SK-N-SH (cell line): ENCODE measurements at regions not wholly inside any gene's neighbourhood (a gene's known extent, or its start where the extent isn't known, plus 50 kb on each side); places are given as distances from the start of the nearest gene placed in this dataset.

Source experiments
- CTCF ChIA-PET: fragments of 300-600, 350-600 bp; formaldehyde crosslinking; extraction: SDS; loops from one replicate; lab custom pipeline; 2021; lab: Yijun Ruan, JAX
- POLR2A ChIA-PET: fragments of 350-600 bp; sonication (Branson Sonifier 250); formaldehyde crosslinking; extraction: SDS; loops from one replicate; lab custom pipeline; 2020; ENCODE audit warnings: antibody characterized with exemption, inconsistent platforms; lab: Yijun Ruan, JAX
- DNase-seq: peaks from one replicate; pipeline ENCODE4 v3.0.0; 2012
- H2AFZ ChIP-seq: fragments of 200-600 bp; sonication (generic); 2 replicates; pipeline ENCODE4 v1.8.1; 2016; ENCODE audit warnings: antibody characterized with exemption, mild to moderate bottlenecking, low read depth
- H3F3A ChIP-seq: fragments of 200-600 bp; sonication (generic); replicated peaks from 2 replicates; pipeline ENCODE3; 2016; ENCODE audit warnings: antibody characterized with exemption, mild to moderate bottlenecking; ENCODE audit not compliant: insufficient read depth
- H3K27ac ChIP-seq, 2 experiments: fragments of 200-500 bp in 1 of 2; fragments of 200-600 bp in 1 of 2; sonication (Bioruptor generic) in 1 of 2; sonication (generic), shearing (Covaris generic) in 1 of 2; 2 replicates each; pipeline versions ENCODE4 v1.5.1 to v1.6.1; 2014 to 2016; ENCODE audit warnings: low read depth in 2 of 2, inconsistent platforms in 1 of 2, low read length in 1 of 2, mild to moderate bottlenecking in 1 of 2, mixed read lengths in 1 of 2
- H3K27me3 ChIP-seq: fragments of 200-600 bp; sonication (generic), shearing (Covaris generic); 2 replicates; pipeline ENCODE4 v1.6.1; 2016; ENCODE audit warnings: mixed run types; ENCODE audit not compliant: insufficient read depth
- H3K36me3 ChIP-seq, 2 experiments: fragments of 200-500 bp in 1 of 2; fragments of 200-600 bp in 1 of 2; sonication (Bioruptor generic) in 1 of 2; sonication (generic) in 1 of 2; replicated peaks in 1 of 2; 2 replicates each; pipeline versions ENCODE3 to v1.5.1; 2014 to 2016; ENCODE audit warnings: low read length in 1 of 2, mild to moderate bottlenecking in 1 of 2; ENCODE audit not compliant: insufficient read depth in 2 of 2, control insufficient read depth in 1 of 2
- H3K4me1 ChIP-seq, 2 experiments: fragments of 200-500 bp in 1 of 2; fragments of 200-600 bp in 1 of 2; sonication (Bioruptor generic) in 1 of 2; sonication (generic), shearing (Covaris generic) in 1 of 2; 2 replicates each; pipeline versions ENCODE4 v1.5.1 to v1.6.1; 2014 to 2016; ENCODE audit warnings: low read depth in 1 of 2, low read length in 1 of 2, mixed run types in 1 of 2; ENCODE audit not compliant: insufficient read depth in 2 of 2, control insufficient read depth in 1 of 2
- H3K4me2 ChIP-seq: fragments of 200-600 bp; sonication (generic), shearing (Covaris generic); 2 replicates; pipeline ENCODE4 v1.6.1; 2017; ENCODE audit warnings: mixed run types
- H3K4me3 ChIP-seq, 2 experiments: fragments of 200-500 bp in 1 of 2; fragments of 200-600 bp in 1 of 2; sonication (Bioruptor generic) in 1 of 2; sonication (generic), shearing (Covaris generic) in 1 of 2; 2 replicates each; pipeline versions ENCODE4 v1.5.1 to v1.8.1; 2014 to 2016; ENCODE audit warnings: low read depth in 2 of 2, inconsistent platforms in 1 of 2, low read length in 1 of 2, mild to moderate bottlenecking in 1 of 2, mixed read lengths in 1 of 2, moderate library complexity in 1 of 2
- H3K79me2 ChIP-seq: fragments of 200-600 bp; sonication (generic); 2 replicates; pipeline ENCODE4 v1.8.1; 2017; ENCODE audit warnings: mild to moderate bottlenecking; ENCODE audit not compliant: insufficient read depth
- H3K9ac ChIP-seq: fragments of 200-600 bp; sonication (generic); 2 replicates; pipeline ENCODE4 v1.6.1; 2017; ENCODE audit warnings: mixed run types
- H3K9me2 ChIP-seq: fragments of 200-600 bp; sonication (generic); 2 replicates; pipeline ENCODE4 v1.6.1; 2017; ENCODE audit warnings: mixed run types
- H3K9me3 ChIP-seq: fragments of 200-600 bp; sonication (generic); 2 replicates; pipeline ENCODE4 v1.6.1; 2017; ENCODE audit warnings: mixed run types, mild to moderate bottlenecking, moderate library complexity
- H4K20me1 ChIP-seq: fragments of 200-600 bp; sonication (generic); 2 replicates; pipeline ENCODE4 v1.6.1; 2017; ENCODE audit warnings: mild to moderate bottlenecking, mixed run types; ENCODE audit not compliant: insufficient read depth
- EZH2phosphoT487 ChIP-seq: fragments of 200-600 bp; sonication (generic); IDR thresholded peaks from 2 replicates; pipeline ENCODE4 v1.6.1; 2017; ENCODE audit warnings: low read depth, mixed run types, mild to moderate bottlenecking, antibody characterized with exemption, moderate library complexity, borderline replicate concordance
- FOXM1 ChIP-seq: IDR thresholded peaks from 2 replicates; pipeline ENCODE4 v1.4.0; 2012; ENCODE audit warnings: low read depth, mild to moderate bottlenecking
- IRF3 ChIP-seq: fragments of 150-350 bp; IDR thresholded peaks from 2 replicates; pipeline ENCODE4 v1.6.1; 2016; ENCODE audit warnings: mild to moderate bottlenecking, low read depth, low read length
- JUND ChIP-seq: IDR thresholded peaks from 2 replicates; pipeline ENCODE4 v1.4.0; 2012
- MAX ChIP-seq: IDR thresholded peaks from 2 replicates; pipeline ENCODE4 v1.4.0; 2012; ENCODE audit warnings: low read depth
- MXI1 ChIP-seq: IDR thresholded peaks from 2 replicates; pipeline ENCODE4 v1.6.1; 2012; ENCODE audit warnings: mild to moderate bottlenecking, low read depth, low read length, improper control_type of control experiment
- REST ChIP-seq: IDR thresholded peaks from 2 replicates; pipeline ENCODE4 v1.6.1; 2012; ENCODE audit warnings: mild to moderate bottlenecking, low read depth, low read length, moderate library complexity
- TAF1 ChIP-seq: IDR thresholded peaks from 2 replicates; pipeline ENCODE4 v1.6.1; 2012; ENCODE audit warnings: low read depth, mild to moderate bottlenecking, low read length, moderate library complexity, borderline replicate concordance
- TEAD4 ChIP-seq: IDR thresholded peaks from 2 replicates; pipeline ENCODE4 v1.4.0; 2012; ENCODE audit warnings: mild to moderate bottlenecking, borderline replicate concordance; ENCODE audit not compliant: insufficient read depth
- USF2 ChIP-seq: fragments of 150-350 bp; IDR thresholded peaks from 2 replicates; pipeline ENCODE4 v1.6.1; 2017; ENCODE audit warnings: antibody characterized with exemption, low read length, low read depth, borderline replicate concordance
- whole genome bisulfite sequencing: methylation state at CpG from one replicate; pipeline ENCODE4 v1.1.6; 2017; ENCODE audit warnings: low lambda C conversion rate; 5-methylcytosine and 5-hydroxymethylcytosine counted together
- TF ChIP-seq, protein P1 (sequence below): fragments of 200-600 bp; sonication (generic); IDR thresholded peaks from 2 replicates; pipeline ENCODE4 v1.6.1; 2017; ENCODE audit warnings: antibody characterized with exemption, mild to moderate bottlenecking, moderate library complexity
- TF ChIP-seq, protein P2 (sequence below): IDR thresholded peaks from 2 replicates; pipeline ENCODE4 v1.4.0; 2012; ENCODE audit warnings: low read depth, borderline replicate concordance
- TF ChIP-seq, protein P3 (sequence below): IDR thresholded peaks from 2 replicates; pipeline ENCODE4; 2012

DNA sequence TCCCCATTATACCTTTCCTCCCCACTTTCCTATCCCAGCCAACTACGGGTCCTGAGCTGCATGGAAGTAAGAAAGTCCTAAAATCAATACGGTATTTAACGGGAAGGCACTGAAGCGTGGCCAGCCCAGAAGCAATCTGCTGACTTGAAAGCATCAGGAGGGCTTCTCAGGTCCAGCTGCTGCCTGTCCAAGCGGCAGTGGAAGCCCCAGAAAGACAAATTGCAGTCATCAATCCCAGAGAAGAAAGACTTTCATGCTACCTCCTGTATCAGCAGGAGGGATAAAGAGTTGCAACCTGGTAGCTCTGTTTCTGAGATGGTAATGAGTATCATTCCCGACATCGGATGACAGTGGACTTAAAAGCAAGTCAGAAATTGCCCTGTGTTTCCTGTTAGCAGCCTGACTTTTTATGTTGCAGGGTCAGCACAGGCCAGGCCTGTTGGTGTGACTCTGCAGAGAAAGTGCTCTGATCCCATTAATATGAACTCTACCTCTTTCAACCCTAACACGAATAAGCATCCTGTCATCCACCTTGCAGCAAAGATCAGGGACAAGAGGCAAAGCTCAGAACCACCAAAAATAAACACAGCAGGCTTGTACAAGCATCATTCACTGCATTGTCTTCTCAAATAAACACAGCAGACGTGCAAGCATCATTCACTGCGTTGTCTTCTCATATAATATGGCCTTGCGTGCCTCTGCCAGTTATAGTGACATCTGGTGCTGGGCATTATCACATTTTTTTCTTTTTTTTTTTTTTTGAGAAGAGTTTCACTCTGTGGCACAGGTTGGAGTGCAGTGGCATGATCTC, 358.6 kb upstream of the CDH11 start:
- Histone ChIP-seq H3K4me3 (no peak overlapping the region), H3K9me2 (no peaks in the 10 kb centered on the region), H3K27me3 (no peaks in the 10 kb centered on the region), H3K9ac (no peak overlapping the region), H3K36me3 (no peaks in the 10 kb centered on the region), H4K20me1 (no peaks in the 10 kb centered on the region), H2AFZ (no peak overlapping the region), H3K4me1 (peaks cover 0 to 8% of the 10 kb centered on the region in 2 experiments; a peak in 1 of 4 replicates), H3F3A (no peaks in the 10 kb centered on the region), H3K79me2 (no peaks in the 10 kb centered on the region), H3K27ac (no peak overlapping the region), H3K9me3 (no peaks in the 10 kb centered on the region), H3K4me2 (no peak overlapping the region)
- TF ChIP-seq, protein P1, sequence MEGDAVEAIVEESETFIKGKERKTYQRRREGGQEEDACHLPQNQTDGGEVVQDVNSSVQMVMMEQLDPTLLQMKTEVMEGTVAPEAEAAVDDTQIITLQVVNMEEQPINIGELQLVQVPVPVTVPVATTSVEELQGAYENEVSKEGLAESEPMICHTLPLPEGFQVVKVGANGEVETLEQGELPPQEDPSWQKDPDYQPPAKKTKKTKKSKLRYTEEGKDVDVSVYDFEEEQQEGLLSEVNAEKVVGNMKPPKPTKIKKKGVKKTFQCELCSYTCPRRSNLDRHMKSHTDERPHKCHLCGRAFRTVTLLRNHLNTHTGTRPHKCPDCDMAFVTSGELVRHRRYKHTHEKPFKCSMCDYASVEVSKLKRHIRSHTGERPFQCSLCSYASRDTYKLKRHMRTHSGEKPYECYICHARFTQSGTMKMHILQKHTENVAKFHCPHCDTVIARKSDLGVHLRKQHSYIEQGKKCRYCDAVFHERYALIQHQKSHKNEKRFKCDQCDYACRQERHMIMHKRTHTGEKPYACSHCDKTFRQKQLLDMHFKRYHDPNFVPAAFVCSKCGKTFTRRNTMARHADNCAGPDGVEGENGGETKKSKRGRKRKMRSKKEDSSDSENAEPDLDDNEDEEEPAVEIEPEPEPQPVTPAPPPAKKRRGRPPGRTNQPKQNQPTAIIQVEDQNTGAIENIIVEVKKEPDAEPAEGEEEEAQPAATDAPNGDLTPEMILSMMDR = no peak
- no peak for TF ChIP-seq IRF3
- no peak for TF ChIP-seq MXI1
- TF ChIP-seq REST = no peak
- TF ChIP-seq USF2 = no peak
- TF ChIP-seq MAX = no peak
- TF ChIP-seq, protein P2, sequence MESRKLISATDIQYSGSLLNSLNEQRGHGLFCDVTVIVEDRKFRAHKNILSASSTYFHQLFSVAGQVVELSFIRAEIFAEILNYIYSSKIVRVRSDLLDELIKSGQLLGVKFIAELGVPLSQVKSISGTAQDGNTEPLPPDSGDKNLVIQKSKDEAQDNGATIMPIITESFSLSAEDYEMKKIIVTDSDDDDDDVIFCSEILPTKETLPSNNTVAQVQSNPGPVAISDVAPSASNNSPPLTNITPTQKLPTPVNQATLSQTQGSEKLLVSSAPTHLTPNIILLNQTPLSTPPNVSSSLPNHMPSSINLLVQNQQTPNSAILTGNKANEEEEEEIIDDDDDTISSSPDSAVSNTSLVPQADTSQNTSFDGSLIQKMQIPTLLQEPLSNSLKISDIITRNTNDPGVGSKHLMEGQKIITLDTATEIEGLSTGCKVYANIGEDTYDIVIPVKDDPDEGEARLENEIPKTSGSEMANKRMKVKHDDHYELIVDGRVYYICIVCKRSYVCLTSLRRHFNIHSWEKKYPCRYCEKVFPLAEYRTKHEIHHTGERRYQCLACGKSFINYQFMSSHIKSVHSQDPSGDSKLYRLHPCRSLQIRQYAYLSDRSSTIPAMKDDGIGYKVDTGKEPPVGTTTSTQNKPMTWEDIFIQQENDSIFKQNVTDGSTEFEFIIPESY = no peak
- TF ChIP-seq JUND = no peak
- TF ChIP-seq, protein P3, sequence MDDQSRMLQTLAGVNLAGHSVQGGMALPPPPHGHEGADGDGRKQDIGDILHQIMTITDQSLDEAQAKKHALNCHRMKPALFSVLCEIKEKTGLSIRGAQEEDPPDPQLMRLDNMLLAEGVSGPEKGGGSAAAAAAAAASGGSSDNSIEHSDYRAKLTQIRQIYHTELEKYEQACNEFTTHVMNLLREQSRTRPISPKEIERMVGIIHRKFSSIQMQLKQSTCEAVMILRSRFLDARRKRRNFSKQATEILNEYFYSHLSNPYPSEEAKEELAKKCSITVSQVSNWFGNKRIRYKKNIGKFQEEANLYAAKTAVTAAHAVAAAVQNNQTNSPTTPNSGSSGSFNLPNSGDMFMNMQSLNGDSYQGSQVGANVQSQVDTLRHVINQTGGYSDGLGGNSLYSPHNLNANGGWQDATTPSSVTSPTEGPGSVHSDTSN = no peak
- no peak for TF ChIP-seq TEAD4
- TF ChIP-seq FOXM1 = no peak
- TF ChIP-seq TAF1 = no peak
- TF ChIP-seq EZH2phosphoT487 = no peak
- CTCF ChIA-PET = interaction anchor here (1.1 to 1.8 kb wide), 2 partner anchors 9 to 546 kb away, joined by 3 to 4 read pairs; no protein-coding TSS in a partner anchor
- 70% methylated on average over 11 of the region's 11 CpGs for WGBS
- no peak for DNase-seq
- POLR2A ChIA-PET = interaction anchor here (0.7 kb wide), 1 partner anchor 260 kb away, joined by 3 read pairs; no protein-coding TSS in a partner anchor
